ENCODE measurements at regions not wholly inside any gene's neighbourhood (a gene's known extent, or its start where the extent isn't known, plus 50 kb on each side); places are given as distances from the start of the nearest gene placed in this dataset.

DNA sequence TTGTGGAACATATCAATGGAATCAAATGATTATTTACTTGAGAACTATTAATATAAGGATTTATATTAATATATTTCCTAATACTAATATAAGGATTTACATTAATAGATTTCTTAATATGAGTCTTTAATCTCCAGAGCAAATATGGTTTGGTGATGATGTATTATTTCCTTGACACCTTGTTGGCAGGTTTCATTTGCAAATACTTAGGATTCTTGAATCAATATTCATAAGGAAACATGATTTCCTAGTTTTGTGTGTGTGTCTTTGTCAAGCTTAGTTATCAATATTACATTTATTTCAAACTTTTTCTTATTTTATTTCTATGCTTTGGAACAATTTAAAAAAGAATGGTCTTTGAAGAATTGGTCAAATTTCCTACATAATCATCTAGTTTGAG, 138.5 kb downstream of the RAB38 start:
- H3K27ac ChIP-seq (ENCODE audit: low read length): no peak overlapping the region
- no peak overlapping the region for H3K9ac ChIP-seq (ENCODE audit: low read length)
- no peaks in the 10 kb centered on the region for H3K9me3 ChIP-seq (ENCODE audit: low read length)
- no peaks in the 10 kb centered on the region for H3K27me3 ChIP-seq (ENCODE audit: insufficient read depth, low read depth, low read length)
- H3K4me2 ChIP-seq (ENCODE audit: low read length): no peak overlapping the region
- H3F3A ChIP-seq (ENCODE audit: insufficient read depth, low read length, poor library complexity, severe bottlenecking): no peaks in the 10 kb centered on the region
- H3K9me2 ChIP-seq (ENCODE audit: insufficient read depth, low read length): no peaks in the 10 kb centered on the region
- TF ChIP-seq MXI1 (conservative IDR thresholded peaks at IDR 0.05; ENCODE audit: poor library complexity, severe bottlenecking): no peak
- no peak for TF ChIP-seq RAD21 (conservative IDR thresholded peaks at IDR 0.05)
- TF ChIP-seq, protein P1, sequence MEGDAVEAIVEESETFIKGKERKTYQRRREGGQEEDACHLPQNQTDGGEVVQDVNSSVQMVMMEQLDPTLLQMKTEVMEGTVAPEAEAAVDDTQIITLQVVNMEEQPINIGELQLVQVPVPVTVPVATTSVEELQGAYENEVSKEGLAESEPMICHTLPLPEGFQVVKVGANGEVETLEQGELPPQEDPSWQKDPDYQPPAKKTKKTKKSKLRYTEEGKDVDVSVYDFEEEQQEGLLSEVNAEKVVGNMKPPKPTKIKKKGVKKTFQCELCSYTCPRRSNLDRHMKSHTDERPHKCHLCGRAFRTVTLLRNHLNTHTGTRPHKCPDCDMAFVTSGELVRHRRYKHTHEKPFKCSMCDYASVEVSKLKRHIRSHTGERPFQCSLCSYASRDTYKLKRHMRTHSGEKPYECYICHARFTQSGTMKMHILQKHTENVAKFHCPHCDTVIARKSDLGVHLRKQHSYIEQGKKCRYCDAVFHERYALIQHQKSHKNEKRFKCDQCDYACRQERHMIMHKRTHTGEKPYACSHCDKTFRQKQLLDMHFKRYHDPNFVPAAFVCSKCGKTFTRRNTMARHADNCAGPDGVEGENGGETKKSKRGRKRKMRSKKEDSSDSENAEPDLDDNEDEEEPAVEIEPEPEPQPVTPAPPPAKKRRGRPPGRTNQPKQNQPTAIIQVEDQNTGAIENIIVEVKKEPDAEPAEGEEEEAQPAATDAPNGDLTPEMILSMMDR (IDR thresholded peaks at IDR 0.05; ENCODE audit: poor library complexity, severe bottlenecking): no peak
- TF ChIP-seq EP300 (conservative IDR thresholded peaks at IDR 0.05; ENCODE audit: poor library complexity, severe bottlenecking): no peak
- TF ChIP-seq POLR2AphosphoS5 (IDR thresholded peaks at IDR 0.05): no peak
- TF ChIP-seq SMC3 (conservative IDR thresholded peaks at IDR 0.05; ENCODE audit: poor library complexity): no peak
- TF ChIP-seq EZH2 (IDR thresholded peaks at IDR 0.05; ENCODE audit: borderline replicate concordance, insufficient read depth, low read length, poor library complexity, severe bottlenecking): no peak
- TF ChIP-seq, protein P2, sequence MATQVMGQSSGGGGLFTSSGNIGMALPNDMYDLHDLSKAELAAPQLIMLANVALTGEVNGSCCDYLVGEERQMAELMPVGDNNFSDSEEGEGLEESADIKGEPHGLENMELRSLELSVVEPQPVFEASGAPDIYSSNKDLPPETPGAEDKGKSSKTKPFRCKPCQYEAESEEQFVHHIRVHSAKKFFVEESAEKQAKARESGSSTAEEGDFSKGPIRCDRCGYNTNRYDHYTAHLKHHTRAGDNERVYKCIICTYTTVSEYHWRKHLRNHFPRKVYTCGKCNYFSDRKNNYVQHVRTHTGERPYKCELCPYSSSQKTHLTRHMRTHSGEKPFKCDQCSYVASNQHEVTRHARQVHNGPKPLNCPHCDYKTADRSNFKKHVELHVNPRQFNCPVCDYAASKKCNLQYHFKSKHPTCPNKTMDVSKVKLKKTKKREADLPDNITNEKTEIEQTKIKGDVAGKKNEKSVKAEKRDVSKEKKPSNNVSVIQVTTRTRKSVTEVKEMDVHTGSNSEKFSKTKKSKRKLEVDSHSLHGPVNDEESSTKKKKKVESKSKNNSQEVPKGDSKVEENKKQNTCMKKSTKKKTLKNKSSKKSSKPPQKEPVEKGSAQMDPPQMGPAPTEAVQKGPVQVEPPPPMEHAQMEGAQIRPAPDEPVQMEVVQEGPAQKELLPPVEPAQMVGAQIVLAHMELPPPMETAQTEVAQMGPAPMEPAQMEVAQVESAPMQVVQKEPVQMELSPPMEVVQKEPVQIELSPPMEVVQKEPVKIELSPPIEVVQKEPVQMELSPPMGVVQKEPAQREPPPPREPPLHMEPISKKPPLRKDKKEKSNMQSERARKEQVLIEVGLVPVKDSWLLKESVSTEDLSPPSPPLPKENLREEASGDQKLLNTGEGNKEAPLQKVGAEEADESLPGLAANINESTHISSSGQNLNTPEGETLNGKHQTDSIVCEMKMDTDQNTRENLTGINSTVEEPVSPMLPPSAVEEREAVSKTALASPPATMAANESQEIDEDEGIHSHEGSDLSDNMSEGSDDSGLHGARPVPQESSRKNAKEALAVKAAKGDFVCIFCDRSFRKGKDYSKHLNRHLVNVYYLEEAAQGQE (IDR thresholded peaks at IDR 0.05; ENCODE audit: borderline replicate concordance): no peak
- no peak for TF ChIP-seq TAF1 (IDR thresholded peaks at IDR 0.05; ENCODE audit: low read depth)
- H3K36me3 ChIP-seq (ENCODE audit: insufficient read depth, low read length): no peaks in the 10 kb centered on the region
- H3K79me2 ChIP-seq (replicated peaks; ENCODE audit: insufficient read depth, low read length): no peaks in the 10 kb centered on the region
- no peak overlapping the region for H3K4me3 ChIP-seq (ENCODE audit: low read length)
- no peak overlapping the region for H2AFZ ChIP-seq (ENCODE audit: low read depth, low read length)
- H4K20me1 ChIP-seq (ENCODE audit: insufficient read depth): no peaks in the 10 kb centered on the region

DNA sequence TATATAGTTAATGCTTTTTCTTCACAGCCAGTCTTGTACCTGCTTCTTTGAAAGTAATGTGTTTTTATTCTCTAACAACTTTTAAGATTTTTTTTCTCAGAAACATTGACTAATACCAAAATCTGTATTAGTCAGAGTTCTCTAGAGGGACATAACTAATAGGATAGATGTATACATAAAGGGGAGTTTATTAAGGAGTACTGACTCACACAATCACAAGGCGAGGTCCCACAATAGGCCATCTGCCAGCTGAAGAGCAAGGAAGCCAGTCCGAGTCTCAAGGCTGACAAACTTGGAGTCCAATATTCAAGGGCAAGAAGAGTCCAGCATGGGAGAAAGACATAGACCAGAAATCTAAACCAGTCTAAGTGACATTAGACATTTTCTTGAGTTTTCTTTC, 140.0 kb downstream of the RAB38 start:
- Histone ChIP-seq H3K27me3 (ENCODE audit: insufficient read depth, low read depth, low read length) (no peaks in the 10 kb centered on the region), H4K20me1 (ENCODE audit: insufficient read depth) (no peaks in the 10 kb centered on the region), H3K27ac (ENCODE audit: low read length) (no peak overlapping the region), H2AFZ (ENCODE audit: low read depth, low read length) (no peak overlapping the region), H3K36me3 (ENCODE audit: insufficient read depth, low read length) (no peaks in the 10 kb centered on the region), H3K9ac (ENCODE audit: low read length) (no peak overlapping the region), H3K79me2 (replicated peaks; ENCODE audit: insufficient read depth, low read length) (no peaks in the 10 kb centered on the region), H3F3A (ENCODE audit: insufficient read depth, low read length, poor library complexity, severe bottlenecking) (no peaks in the 10 kb centered on the region), H3K4me3 (ENCODE audit: low read length) (no peak overlapping the region), H3K9me2 (ENCODE audit: insufficient read depth, low read length) (no peaks in the 10 kb centered on the region), H3K4me2 (ENCODE audit: low read length) (no peak overlapping the region), H3K9me3 (ENCODE audit: low read length) (no peaks in the 10 kb centered on the region)
- TF ChIP-seq SMC3 (conservative IDR thresholded peaks at IDR 0.05; ENCODE audit: poor library complexity) (no peak), RAD21 (conservative IDR thresholded peaks at IDR 0.05) (no peak), EZH2 (IDR thresholded peaks at IDR 0.05; ENCODE audit: borderline replicate concordance, insufficient read depth, low read length, poor library complexity, severe bottlenecking) (no peak), POLR2AphosphoS5 (IDR thresholded peaks at IDR 0.05) (no peak), TAF1 (IDR thresholded peaks at IDR 0.05; ENCODE audit: low read depth) (no peak), MXI1 (conservative IDR thresholded peaks at IDR 0.05; ENCODE audit: poor library complexity, severe bottlenecking) (no peak), EP300 (conservative IDR thresholded peaks at IDR 0.05; ENCODE audit: poor library complexity, severe bottlenecking) (no peak)
- TF ChIP-seq, protein P1 (IDR thresholded peaks at IDR 0.05; ENCODE audit: poor library complexity, severe bottlenecking): no peak
- TF ChIP-seq, protein P2 (IDR thresholded peaks at IDR 0.05; ENCODE audit: borderline replicate concordance): no peak

Data from neural cell (in vitro differentiated cells).